Gastroesophageal sphincter (tissue), 3 donors: ENCODE measurements at regions not wholly inside any gene's neighbourhood (a gene's known extent, or its start where the extent isn't known, plus 50 kb on each side); places are given as distances from the start of the nearest gene placed in this dataset.

ENCODE experiments used
- EP300 ChIP-seq: sonication (generic); formaldehyde crosslinking; IDR thresholded peaks from one replicate; pipeline ENCODE4 v1.6.1; 2017; ENCODE audit warnings: antibody characterized with exemption, mild to moderate bottlenecking
- POLR2A ChIP-seq, 2 donors: fragments of 450-650 bp; IDR thresholded peaks; one replicate each; pipeline ENCODE4 v1.6.1; 2017; ENCODE audit warnings: antibody characterized with exemption in 2 of 2, mild to moderate bottlenecking in 2 of 2, moderate library complexity in 1 of 2
- TF ChIP-seq, protein P1 (sequence below), 4 experiments: fragments of 200-600 bp in 2 of 4; fragments of 450-650 bp in 2 of 4; sonication (generic) in 1 of 4; IDR thresholded peaks; one replicate each; pipeline ENCODE4 v1.5.1; 2017 to 2019; ENCODE audit warnings: antibody characterized with exemption in 4 of 4, mild to moderate bottlenecking in 2 of 4, moderate library complexity in 2 of 4

DNA sequence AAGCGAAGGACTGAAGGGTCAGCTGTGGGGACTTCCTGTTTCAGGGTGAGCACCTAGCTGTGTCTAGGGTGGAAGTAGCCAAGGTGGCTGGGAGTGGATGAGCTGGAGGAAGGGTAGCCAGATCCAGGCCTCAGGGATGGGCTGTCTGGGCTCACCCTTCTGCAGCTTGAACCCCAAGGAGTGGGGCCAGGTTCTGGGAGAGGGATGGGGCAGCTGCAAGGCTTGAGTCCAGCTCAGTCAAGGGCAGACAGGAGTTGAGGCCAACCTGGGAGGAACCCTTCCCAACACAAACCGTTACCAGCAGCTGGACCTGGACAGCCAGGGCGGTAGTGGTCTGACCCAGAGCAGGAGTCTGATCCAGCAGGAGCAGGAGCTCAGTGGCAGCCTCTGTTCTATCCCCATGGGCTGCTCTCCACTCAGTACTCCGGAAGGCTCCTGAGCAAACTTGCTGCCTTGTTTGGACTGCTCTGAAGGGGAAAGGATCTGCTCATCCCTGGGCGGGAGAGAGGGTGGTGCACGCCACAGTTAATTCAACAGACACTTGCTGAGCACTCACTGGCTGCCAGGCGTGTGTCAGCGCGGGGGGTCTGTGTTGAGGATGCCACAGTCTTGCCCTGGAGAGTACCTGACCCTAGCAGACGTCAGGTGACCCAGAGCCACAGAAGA is 53.8 kb upstream of the THY1 start:
- TF ChIP-seq POLR2A (IDR thresholded peaks at IDR 0.05): no peak
- TF ChIP-seq, protein P1, sequence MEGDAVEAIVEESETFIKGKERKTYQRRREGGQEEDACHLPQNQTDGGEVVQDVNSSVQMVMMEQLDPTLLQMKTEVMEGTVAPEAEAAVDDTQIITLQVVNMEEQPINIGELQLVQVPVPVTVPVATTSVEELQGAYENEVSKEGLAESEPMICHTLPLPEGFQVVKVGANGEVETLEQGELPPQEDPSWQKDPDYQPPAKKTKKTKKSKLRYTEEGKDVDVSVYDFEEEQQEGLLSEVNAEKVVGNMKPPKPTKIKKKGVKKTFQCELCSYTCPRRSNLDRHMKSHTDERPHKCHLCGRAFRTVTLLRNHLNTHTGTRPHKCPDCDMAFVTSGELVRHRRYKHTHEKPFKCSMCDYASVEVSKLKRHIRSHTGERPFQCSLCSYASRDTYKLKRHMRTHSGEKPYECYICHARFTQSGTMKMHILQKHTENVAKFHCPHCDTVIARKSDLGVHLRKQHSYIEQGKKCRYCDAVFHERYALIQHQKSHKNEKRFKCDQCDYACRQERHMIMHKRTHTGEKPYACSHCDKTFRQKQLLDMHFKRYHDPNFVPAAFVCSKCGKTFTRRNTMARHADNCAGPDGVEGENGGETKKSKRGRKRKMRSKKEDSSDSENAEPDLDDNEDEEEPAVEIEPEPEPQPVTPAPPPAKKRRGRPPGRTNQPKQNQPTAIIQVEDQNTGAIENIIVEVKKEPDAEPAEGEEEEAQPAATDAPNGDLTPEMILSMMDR (IDR thresholded peaks at IDR 0.05): no peak
- TF ChIP-seq EP300: no peak
